ENCODE measurements at regions not wholly inside any gene's neighbourhood (a gene's known extent, or its start where the extent isn't known, plus 50 kb on each side); places are given as distances from the start of the nearest gene placed in this dataset.

DNA sequence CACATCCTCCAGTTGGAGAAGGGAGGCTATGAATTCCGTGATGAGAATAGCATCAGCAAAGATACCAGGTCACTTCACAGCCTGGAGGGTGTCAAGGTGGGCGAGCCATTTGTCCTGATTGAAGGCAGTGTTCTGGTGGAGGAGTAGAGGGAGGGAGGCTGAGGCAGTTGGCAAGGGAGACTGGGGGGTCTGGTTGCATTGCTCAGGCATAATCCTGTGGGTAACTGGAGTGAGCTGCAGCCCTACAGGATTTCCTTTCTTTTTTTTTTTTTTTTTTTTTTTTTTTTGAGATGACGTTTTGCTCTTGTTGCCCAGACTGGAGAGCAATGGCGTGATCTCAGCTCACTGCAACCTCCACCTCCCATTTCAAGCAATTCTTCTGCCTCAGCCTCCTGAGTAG, 223.9 kb upstream of the KLF4 start:
- TF ChIP-seq EP300 (IDR thresholded peaks at IDR 0.05) (no peak), POLR2A (IDR thresholded peaks at IDR 0.05) (no peak)
- TF ChIP-seq, protein P1, sequence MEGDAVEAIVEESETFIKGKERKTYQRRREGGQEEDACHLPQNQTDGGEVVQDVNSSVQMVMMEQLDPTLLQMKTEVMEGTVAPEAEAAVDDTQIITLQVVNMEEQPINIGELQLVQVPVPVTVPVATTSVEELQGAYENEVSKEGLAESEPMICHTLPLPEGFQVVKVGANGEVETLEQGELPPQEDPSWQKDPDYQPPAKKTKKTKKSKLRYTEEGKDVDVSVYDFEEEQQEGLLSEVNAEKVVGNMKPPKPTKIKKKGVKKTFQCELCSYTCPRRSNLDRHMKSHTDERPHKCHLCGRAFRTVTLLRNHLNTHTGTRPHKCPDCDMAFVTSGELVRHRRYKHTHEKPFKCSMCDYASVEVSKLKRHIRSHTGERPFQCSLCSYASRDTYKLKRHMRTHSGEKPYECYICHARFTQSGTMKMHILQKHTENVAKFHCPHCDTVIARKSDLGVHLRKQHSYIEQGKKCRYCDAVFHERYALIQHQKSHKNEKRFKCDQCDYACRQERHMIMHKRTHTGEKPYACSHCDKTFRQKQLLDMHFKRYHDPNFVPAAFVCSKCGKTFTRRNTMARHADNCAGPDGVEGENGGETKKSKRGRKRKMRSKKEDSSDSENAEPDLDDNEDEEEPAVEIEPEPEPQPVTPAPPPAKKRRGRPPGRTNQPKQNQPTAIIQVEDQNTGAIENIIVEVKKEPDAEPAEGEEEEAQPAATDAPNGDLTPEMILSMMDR (IDR thresholded peaks at IDR 0.05) = no peak
- no peak overlapping the region for H3K27ac ChIP-seq
- 83 to 90% (median 88%) methylated on average over 4 of the region's 4 CpGs for WGBS, 3 donors
- no peaks in the 10 kb centered on the region for H3K36me3 ChIP-seq
- intact Hi-C loops (cut with DNase I) = no loop called here
- no peak for DNase-seq
- H3K27me3 ChIP-seq = no peaks in the 10 kb centered on the region
- H3K4me3 ChIP-seq = no peak overlapping the region
- H3K4me1 ChIP-seq (ENCODE audit: insufficient read depth) = no peaks in the 10 kb centered on the region
- H3K9me3 ChIP-seq = no peaks in the 10 kb centered on the region

DNA sequence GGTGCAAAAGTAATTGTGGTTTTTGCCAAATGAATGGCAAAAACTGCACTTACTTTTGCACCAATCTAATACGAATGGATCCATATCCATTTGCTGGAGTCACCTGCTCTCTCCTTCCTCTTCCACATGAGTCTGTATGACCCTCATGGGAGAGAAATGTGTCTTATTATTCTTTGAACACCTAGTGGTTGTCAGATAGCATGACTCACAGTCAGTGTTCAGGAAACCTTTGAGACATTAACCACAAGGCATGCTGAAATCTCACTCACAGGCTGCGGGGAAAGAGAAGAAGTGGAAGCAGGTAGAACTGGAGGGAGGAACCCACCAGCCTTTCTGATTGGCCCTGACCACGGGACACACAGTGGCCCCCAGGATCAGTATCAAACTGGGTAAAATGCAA, 222.8 kb upstream of the KLF4 start:
- H3K4me3 ChIP-seq = no peak overlapping the region
- 76 to 79% (median 77%) methylated on average over 3 of the region's 3 CpGs for WGBS, 3 donors
- no peaks in the 10 kb centered on the region for H3K36me3 ChIP-seq
- H3K27ac ChIP-seq = no peak overlapping the region
- H3K27me3 ChIP-seq = no peaks in the 10 kb centered on the region
- no peaks in the 10 kb centered on the region for H3K4me1 ChIP-seq (ENCODE audit: insufficient read depth)
- intact Hi-C loops (cut with DNase I) = no loop called here
- DNase-seq = no peak
- H3K9me3 ChIP-seq = no peaks in the 10 kb centered on the region
- TF ChIP-seq EP300 (IDR thresholded peaks at IDR 0.05) (no peak), POLR2A (IDR thresholded peaks at IDR 0.05) (no peak)
- TF ChIP-seq, protein P1 (IDR thresholded peaks at IDR 0.05) = no peak

GRCh38 chr9:107711542-107711941, 222.0 kb upstream of the KLF4 start:
- Histone ChIP-seq H3K9me3 (no peaks in the 10 kb centered on the region), H3K4me1 (ENCODE audit: insufficient read depth) (peaks cover 1% of the 10 kb centered on the region), H3K36me3 (no peaks in the 10 kb centered on the region), H3K4me3 (no peak overlapping the region), H3K27me3 (no peaks in the 10 kb centered on the region), H3K27ac (no peak overlapping the region)
- TF ChIP-seq EP300 (IDR thresholded peaks at IDR 0.05) (no peak), POLR2A (IDR thresholded peaks at IDR 0.05) (no peak)
- 33 to 37% (median 34%) methylated on average over 6 of the region's 6 CpGs for WGBS, 3 donors
- intact Hi-C loops (cut with DNase I) = no loop called here
- DNase-seq = peak in 4 of 5 donors; percentile 14 to 53 (median 34)

- Histone ChIP-seq H3K27me3 (no peaks in the 10 kb centered on the region), H3K36me3 (no peaks in the 10 kb centered on the region), H3K27ac (no peak overlapping the region), H3K4me1 (ENCODE audit: insufficient read depth) (peaks cover 1% of the 10 kb centered on the region), H3K4me3 (no peak overlapping the region), H3K9me3 (no peaks in the 10 kb centered on the region)
- 86 to 95% (median 90%) methylated on average over 2 of the region's 2 CpGs for WGBS, 3 donors
- TF ChIP-seq, protein P1 (IDR thresholded peaks at IDR 0.05) = no peak
- no peak for TF ChIP-seq POLR2A (IDR thresholded peaks at IDR 0.05)
- no peak for TF ChIP-seq EP300 (IDR thresholded peaks at IDR 0.05)
- no peak for DNase-seq
- intact Hi-C loops (cut with DNase I) = no loop called here
These were observed 221.4 kb upstream of the KLF4 start for GRCh38 chr9:107710953-107711352.

DNA sequence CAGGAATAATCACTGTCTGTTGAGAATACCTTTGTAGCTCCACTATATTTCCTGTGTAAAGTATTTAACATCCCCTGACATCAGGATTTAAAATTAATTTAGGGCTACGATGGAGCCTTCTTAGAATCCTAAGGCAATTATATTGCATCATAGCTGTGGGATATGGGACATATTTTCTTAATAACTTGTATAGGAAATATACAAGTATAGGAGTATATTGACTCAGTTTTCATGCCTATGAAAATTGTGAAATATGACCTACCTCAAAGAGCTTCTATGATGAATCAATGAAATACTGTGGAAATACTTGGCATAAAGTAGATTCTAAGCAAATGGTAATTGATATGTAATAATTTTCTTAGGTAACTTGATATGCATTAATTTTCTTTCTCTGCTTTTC, 221.0 kb upstream of the KLF4 start:
- no peak overlapping the region for H3K27ac ChIP-seq
- no peak overlapping the region for H3K4me3 ChIP-seq
- intact Hi-C loops (cut with DNase I) = no loop called here
- H3K36me3 ChIP-seq = no peaks in the 10 kb centered on the region
- DNase-seq = no peak
- H3K27me3 ChIP-seq = no peaks in the 10 kb centered on the region
- WGBS, 3 donors = 82 to 90% (median 85%) methylated on average over 1 of the region's 1 CpG
- no peaks in the 10 kb centered on the region for H3K9me3 ChIP-seq
- peaks cover 1% of the 10 kb centered on the region for H3K4me1 ChIP-seq (ENCODE audit: insufficient read depth)
- TF ChIP-seq POLR2A (IDR thresholded peaks at IDR 0.05) (no peak), EP300 (IDR thresholded peaks at IDR 0.05) (no peak)
- TF ChIP-seq, protein P1 (IDR thresholded peaks at IDR 0.05) = no peak
